B cell (primary cell): ENCODE measurements at regions not wholly inside any gene's neighbourhood (a gene's known extent, or its start where the extent isn't known, plus 50 kb on each side); places are given as distances from the start of the nearest gene placed in this dataset.

Experiments
- CTCF ChIP-seq: fragments of 200-600 bp; IDR thresholded peaks from one replicate; pipeline ENCODE4 v1.8.0; 2022; ENCODE audit warnings: antibody characterized with exemption, mild to moderate bottlenecking
- EZH2 ChIP-seq: IDR thresholded peaks from 2 replicates; pipeline ENCODE4 v1.6.1; 2012; ENCODE audit warnings: borderline replicate concordance, low read depth, mild to moderate bottlenecking, moderate library complexity, low read length; ENCODE audit not compliant: insufficient read depth, poor library complexity, severe bottlenecking

GRCh38 chr2:51717312-51717711 is 685.4 kb upstream of the NRXN1 start:
- TF ChIP-seq CTCF (no peak), EZH2 (no peak)
